Fibroblast of pulmonary artery (primary cell): ENCODE measurements at regions not wholly inside any gene's neighbourhood (a gene's known extent, or its start where the extent isn't known, plus 50 kb on each side); places are given as distances from the start of the nearest gene placed in this dataset.

Source experiments
- DNase-seq: peaks from one replicate; pipeline ENCODE4 v3.0.0-alpha.2; 2010; ENCODE audit warnings: low read depth
- H3K4me3 ChIP-seq: replicated peaks from 2 replicates; pipeline ENCODE4 v1.5.1; 2011; ENCODE audit warnings: low read depth, mild to moderate bottlenecking, control low read depth, low read length, moderate library complexity
- TF ChIP-seq, protein P1 (sequence below): IDR thresholded peaks from 2 replicates; pipeline ENCODE4 v1.5.1; 2011; ENCODE audit warnings: mild to moderate bottlenecking, control low read depth, low read length, inconsistent platforms; ENCODE audit errors: missing control alignments

DNA sequence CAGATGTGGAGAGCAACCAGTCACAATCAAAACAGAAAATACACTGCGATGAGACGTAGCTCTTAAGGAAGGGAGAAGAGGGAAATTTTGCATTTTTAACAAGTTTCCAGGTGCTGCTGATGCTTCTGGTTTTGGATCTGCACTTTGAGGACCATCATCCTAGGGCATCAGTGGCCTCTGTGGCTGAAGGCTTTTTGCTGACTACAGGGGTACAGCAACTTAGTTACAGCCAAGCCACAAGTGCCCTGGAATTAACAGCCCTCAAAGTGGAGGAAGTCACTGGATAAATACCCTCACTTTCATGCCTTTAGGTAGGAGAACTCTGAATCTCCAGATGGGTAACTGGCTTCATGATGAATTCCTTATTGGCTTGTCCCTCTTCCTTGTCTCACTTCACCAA, 700.9 kb downstream of the TMEM182 start:
- no peak overlapping the region for H3K4me3 ChIP-seq
- TF ChIP-seq, protein P1, sequence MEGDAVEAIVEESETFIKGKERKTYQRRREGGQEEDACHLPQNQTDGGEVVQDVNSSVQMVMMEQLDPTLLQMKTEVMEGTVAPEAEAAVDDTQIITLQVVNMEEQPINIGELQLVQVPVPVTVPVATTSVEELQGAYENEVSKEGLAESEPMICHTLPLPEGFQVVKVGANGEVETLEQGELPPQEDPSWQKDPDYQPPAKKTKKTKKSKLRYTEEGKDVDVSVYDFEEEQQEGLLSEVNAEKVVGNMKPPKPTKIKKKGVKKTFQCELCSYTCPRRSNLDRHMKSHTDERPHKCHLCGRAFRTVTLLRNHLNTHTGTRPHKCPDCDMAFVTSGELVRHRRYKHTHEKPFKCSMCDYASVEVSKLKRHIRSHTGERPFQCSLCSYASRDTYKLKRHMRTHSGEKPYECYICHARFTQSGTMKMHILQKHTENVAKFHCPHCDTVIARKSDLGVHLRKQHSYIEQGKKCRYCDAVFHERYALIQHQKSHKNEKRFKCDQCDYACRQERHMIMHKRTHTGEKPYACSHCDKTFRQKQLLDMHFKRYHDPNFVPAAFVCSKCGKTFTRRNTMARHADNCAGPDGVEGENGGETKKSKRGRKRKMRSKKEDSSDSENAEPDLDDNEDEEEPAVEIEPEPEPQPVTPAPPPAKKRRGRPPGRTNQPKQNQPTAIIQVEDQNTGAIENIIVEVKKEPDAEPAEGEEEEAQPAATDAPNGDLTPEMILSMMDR: no peak
- no peak for DNase-seq

DNA sequence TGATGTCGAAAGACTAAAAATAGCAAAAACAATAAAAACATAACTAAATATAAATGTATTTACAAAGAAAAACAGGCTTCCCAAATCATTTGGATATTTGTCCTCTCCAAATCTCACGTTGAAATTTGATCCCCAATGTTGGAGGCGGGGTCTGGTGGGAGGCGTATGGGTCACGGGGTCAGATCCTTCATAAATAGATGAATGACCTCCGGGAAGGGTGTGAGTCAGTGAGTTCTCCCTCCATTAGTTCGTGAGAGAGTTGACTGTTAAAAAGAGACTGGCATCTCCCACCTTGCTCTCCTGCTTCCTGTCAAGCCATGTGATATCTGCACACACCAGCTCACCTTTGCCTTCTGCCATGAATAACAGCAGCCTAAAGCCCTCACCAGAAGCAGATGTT, 703.0 kb downstream of the TMEM182 start:
- no peak for DNase-seq
- H3K4me3 ChIP-seq: no peak overlapping the region
- TF ChIP-seq, protein P1: no peak

DNA sequence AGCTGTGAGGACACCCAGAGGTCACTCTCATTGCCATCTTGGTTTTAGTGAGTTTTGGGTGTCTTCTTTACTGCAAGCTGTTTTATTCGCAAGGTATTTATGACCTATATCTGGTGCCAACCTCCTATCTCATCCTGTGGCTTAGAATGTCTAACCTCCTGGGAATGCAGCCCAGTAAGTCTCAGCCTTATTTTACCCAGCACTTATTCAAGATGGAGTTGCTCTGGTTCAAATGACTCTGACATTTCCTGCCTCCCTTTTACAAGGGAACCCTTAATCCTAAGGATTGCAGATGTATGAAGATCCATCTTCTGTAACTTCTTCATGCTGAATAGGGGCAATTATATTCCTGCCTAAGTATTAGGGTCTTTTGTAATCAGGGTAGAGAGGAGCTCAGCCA, 708.0 kb downstream of the TMEM182 start:
- no peak overlapping the region for H3K4me3 ChIP-seq
- TF ChIP-seq, protein P1: no peak
- no peak for DNase-seq

DNA sequence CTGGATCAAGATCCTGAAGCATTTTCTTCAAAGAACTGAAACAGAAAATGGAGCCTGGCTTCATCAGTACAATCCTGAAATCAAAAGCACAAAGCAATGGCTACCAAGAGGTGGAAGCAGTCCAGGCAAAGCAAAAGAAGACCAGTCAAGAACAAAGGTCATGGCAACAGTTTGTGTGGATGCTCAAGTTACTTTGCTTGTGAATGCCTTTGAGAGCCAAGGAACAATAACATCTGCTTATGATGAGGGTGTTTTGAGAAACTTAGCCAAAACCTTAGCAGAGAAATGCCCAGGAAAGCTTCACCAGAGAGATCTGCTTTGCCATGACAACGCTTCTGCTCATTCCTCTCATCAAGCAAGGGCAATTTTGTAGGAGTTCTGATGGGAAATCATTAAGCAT, 723.1 kb downstream of the TMEM182 start:
- DNase-seq: no peak
- TF ChIP-seq, protein P1: no peak
- no peak overlapping the region for H3K4me3 ChIP-seq

DNA sequence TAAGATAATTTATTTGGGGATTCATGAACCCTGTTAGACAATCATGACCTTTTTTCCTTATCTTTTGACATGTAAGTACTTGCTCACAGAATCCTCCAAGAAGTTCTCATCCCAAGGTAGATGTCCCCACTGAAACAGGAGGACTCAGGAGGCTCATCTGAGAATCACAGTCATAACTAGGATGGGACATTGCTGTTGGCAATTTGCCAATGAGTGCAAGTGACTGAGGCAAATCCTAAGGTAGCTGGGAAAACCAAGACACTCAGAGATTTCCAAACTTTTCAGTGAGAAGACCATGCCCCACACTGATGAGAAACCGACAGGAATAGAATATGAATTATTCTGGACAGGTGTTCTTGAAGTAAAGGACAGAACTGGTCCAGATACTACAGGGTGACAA, 735.0 kb downstream of the TMEM182 start:
- no peak overlapping the region for H3K4me3 ChIP-seq
- no peak for DNase-seq
- TF ChIP-seq, protein P1: no peak

DNA sequence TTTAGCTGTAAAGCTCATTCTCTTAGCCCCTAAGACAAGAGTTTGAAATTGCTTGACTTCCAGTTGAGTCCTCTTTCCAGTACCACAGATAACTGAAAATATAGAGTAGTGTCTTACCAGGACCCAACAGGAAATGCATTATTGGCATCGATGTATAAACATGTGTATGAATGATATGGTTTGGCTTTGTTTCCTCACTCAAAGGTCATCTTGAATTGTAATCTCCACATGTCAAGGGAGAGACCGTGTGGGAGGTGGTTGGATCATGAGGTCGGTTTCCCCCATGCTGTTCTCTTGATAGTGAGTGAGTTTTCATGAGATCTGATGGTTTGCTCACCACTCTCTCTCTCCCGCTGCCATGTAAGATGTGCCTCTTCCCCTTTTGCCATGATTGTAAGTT, 745.0 kb downstream of the TMEM182 start:
- no peak for DNase-seq
- H3K4me3 ChIP-seq: no peak overlapping the region
- TF ChIP-seq, protein P1: no peak

DNA sequence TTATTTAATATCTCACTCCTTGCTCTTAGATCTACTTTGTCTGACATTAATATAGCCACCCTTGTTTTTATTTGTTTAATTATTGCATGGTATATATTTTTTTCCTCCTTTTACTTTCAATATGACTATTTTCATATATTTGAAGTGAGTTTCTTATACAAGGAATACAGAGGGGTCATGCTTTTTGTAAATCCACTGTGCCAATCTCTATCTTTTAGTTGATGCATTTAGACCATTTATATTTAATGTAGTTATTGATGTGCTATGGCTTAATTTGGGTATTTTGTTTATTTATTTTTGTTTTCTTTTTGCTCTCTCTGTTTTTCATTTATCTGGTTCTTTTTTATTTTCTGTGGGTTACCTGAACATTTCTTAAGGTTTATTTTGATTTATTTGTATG, 750.6 kb downstream of the TMEM182 start:
- no peak overlapping the region for H3K4me3 ChIP-seq

More for the DNA sequence above, 750.6 kb downstream of the TMEM182 start:
- no peak for DNase-seq
- TF ChIP-seq, protein P1: no peak
